ENCODE measurements at regions not wholly inside any gene's neighbourhood (a gene's known extent, or its start where the extent isn't known, plus 50 kb on each side); places are given as distances from the start of the nearest gene placed in this dataset.

GRCh38 chr5:124377386-124377785 lies 369.1 kb downstream of the ZNF608 start:
- no peak overlapping the region for H3K4me3 ChIP-seq (ENCODE audit: control insufficient read depth, low read depth, low read length)
- no peak for DNase-seq (ENCODE audit: low read depth)
- TF ChIP-seq, protein P1, sequence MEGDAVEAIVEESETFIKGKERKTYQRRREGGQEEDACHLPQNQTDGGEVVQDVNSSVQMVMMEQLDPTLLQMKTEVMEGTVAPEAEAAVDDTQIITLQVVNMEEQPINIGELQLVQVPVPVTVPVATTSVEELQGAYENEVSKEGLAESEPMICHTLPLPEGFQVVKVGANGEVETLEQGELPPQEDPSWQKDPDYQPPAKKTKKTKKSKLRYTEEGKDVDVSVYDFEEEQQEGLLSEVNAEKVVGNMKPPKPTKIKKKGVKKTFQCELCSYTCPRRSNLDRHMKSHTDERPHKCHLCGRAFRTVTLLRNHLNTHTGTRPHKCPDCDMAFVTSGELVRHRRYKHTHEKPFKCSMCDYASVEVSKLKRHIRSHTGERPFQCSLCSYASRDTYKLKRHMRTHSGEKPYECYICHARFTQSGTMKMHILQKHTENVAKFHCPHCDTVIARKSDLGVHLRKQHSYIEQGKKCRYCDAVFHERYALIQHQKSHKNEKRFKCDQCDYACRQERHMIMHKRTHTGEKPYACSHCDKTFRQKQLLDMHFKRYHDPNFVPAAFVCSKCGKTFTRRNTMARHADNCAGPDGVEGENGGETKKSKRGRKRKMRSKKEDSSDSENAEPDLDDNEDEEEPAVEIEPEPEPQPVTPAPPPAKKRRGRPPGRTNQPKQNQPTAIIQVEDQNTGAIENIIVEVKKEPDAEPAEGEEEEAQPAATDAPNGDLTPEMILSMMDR (conservative IDR thresholded peaks at IDR 0.05; ENCODE audit: control insufficient read depth, insufficient read depth, low read depth, low read length) = no peak

DNA sequence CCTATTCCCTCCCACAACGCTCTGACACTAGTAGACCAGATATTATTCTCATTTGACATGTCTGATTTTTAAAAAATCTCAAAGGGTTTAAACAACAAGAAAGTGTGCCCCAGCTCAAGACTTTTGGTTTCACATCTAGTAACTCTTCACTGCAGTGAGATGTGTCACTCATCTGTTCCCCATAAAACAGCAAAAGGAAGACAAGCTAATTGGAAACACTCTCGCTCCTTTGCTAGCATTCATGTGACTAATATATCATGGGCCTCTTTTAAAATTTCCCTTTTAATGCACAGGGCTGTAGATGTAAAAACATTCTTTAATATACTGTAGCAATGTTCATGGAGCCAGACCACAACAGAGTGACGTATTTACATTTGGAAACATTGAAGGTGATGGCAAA lies 372.6 kb downstream of the ZNF608 start:
- DNase-seq (ENCODE audit: low read depth) = no peak
- TF ChIP-seq, protein P1 (conservative IDR thresholded peaks at IDR 0.05; ENCODE audit: control insufficient read depth, insufficient read depth, low read depth, low read length) = no peak
- no peak overlapping the region for H3K4me3 ChIP-seq (ENCODE audit: control insufficient read depth, low read depth, low read length)

DNA sequence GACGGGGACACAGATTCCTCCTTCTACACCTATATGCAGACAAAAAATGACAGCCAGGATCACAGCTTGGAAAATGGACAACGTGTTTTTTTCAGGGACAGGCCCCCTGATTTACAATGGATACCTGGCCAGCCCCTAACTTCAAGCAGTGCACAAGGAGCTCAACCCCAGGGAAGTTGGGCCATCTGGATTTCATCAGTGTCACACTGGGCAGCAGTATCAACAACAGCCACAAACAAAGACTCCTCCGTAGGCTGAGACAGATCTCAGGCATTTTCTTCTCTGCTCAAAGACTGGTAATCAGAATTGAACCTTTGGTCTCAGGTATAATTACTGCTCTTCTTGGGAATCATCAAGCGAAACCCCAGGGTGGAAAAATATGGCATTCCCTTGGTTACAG lies 374.0 kb downstream of the ZNF608 start:
- TF ChIP-seq, protein P1 (conservative IDR thresholded peaks at IDR 0.05; ENCODE audit: control insufficient read depth, insufficient read depth, low read depth, low read length) = no peak
- no peak for DNase-seq (ENCODE audit: low read depth)
- H3K4me3 ChIP-seq (ENCODE audit: control insufficient read depth, low read depth, low read length) = no peak overlapping the region

GRCh38 chr5:124371111-124371706 lies 375.2 kb downstream of the ZNF608 start:
- TF ChIP-seq, protein P1 (conservative IDR thresholded peaks at IDR 0.05; ENCODE audit: control insufficient read depth, insufficient read depth, low read depth, low read length) = no peak
- DNase-seq (ENCODE audit: low read depth) = peak; percentile 49
- no peak overlapping the region for H3K4me3 ChIP-seq (ENCODE audit: control insufficient read depth, low read depth, low read length)

GRCh38 chr5:124370601-124371000 lies 375.8 kb downstream of the ZNF608 start:
- H3K4me3 ChIP-seq (ENCODE audit: control insufficient read depth, low read depth, low read length) = no peak overlapping the region
- DNase-seq (ENCODE audit: low read depth) = no peak
- TF ChIP-seq, protein P1 (conservative IDR thresholded peaks at IDR 0.05; ENCODE audit: control insufficient read depth, insufficient read depth, low read depth, low read length) = no peak

- DNase-seq (ENCODE audit: low read depth) = no peak
- TF ChIP-seq, protein P1 (conservative IDR thresholded peaks at IDR 0.05; ENCODE audit: control insufficient read depth, insufficient read depth, low read depth, low read length) = no peak
Observed at GRCh38 chr5:124365361-124365801, 381.1 kb downstream of the ZNF608 start.

DNA sequence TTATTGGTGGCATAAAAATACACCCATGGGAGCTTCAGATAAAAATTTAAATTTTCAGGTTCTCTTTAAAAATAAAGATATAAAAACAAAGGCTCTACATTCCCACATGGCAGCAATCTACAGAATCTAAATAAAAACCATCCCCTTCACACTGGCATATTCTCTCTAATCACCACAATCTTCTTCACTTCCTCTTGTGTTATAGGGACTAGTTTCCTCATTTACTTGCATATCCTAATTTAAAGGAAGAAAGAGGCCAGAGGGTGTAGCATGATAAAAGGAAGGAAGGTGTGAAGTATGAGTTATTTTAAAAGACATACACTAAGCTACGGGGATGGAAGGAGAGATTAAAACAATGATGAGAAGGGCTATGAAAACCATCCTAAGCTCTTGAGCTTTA lies 390.5 kb downstream of the ZNF608 start:
- DNase-seq (ENCODE audit: low read depth) = no peak
- TF ChIP-seq, protein P1 (conservative IDR thresholded peaks at IDR 0.05; ENCODE audit: control insufficient read depth, insufficient read depth, low read depth, low read length) = no peak
- no peak overlapping the region for H3K4me3 ChIP-seq (ENCODE audit: control insufficient read depth, low read depth, low read length)

More at GRCh38 chr5:124365361-124365801, 381.1 kb downstream of the ZNF608 start:
- H3K4me3 ChIP-seq (ENCODE audit: control insufficient read depth, low read depth, low read length) = no peak overlapping the region

Data from fibroblast of mammary gland (primary cell).